CD14-positive monocyte (primary cell): ENCODE measurements at regions not wholly inside any gene's neighbourhood (a gene's known extent, or its start where the extent isn't known, plus 50 kb on each side); places are given as distances from the start of the nearest gene placed in this dataset.
A peak's percentile ranks its signal among the peaks of the same experiment; 100 is the strongest.
"Not testable (repeated sequence)": the region's sequence is repeated elsewhere in the genome, so short reads cannot be mapped to it uniquely, and the experiment has no call there.

Experiments used
- DNase-seq, 3 donors: peaks; one replicate each; pipeline ENCODE4 v3.0.0-alpha.2; 2011 to 2022
- H2AFZ ChIP-seq: 2 replicates; pipeline ENCODE4 v1.6.0; 2012; ENCODE audit warnings: mild to moderate bottlenecking, low read depth, low read length, inconsistent platforms; ENCODE audit not compliant: insufficient read depth, poor library complexity, severe bottlenecking
- H3K27ac ChIP-seq, 2 donors: 1 replicate in 1 of 2; 2 replicates in 1 of 2; pipeline ENCODE4 v1.5.1; 2012 to 2013; ENCODE audit warnings: low read length in 2 of 2, control low read depth in 1 of 2, inconsistent platforms in 1 of 2, low read depth in 1 of 2, mild to moderate bottlenecking in 1 of 2
- H3K27me3 ChIP-seq, 2 donors: one replicate each; pipeline versions ENCODE4 v1.6.0 to v1.6.1; 2011 to 2013; ENCODE audit warnings: low read length in 2 of 2; ENCODE audit not compliant: control insufficient read depth in 2 of 2, insufficient read depth in 2 of 2
- H3K36me3 ChIP-seq, 2 donors: replicated peaks in 1 of 2; 1 replicate in 1 of 2; 2 replicates in 1 of 2; pipeline versions ENCODE4 v1.5.1 to v1.6.1; 2012 to 2013; ENCODE audit warnings: low read length in 2 of 2, control low read depth in 1 of 2, inconsistent platforms in 1 of 2, mild to moderate bottlenecking in 1 of 2; ENCODE audit not compliant: insufficient read depth in 2 of 2, control insufficient read depth in 1 of 2
- H3K4me1 ChIP-seq, 2 donors: 1 replicate in 1 of 2; 2 replicates in 1 of 2; pipeline versions ENCODE4 v1.5.1 to v1.6.1; 2012 to 2013; ENCODE audit warnings: low read length in 2 of 2, control low read depth in 1 of 2, inconsistent platforms in 1 of 2, mild to moderate bottlenecking in 1 of 2, moderate library complexity in 1 of 2; ENCODE audit not compliant: insufficient read depth in 2 of 2, control insufficient read depth in 1 of 2
- H3K4me2 ChIP-seq: replicated peaks from 2 replicates; pipeline ENCODE3; 2012; ENCODE audit warnings: low read length, moderate library complexity, mild to moderate bottlenecking; ENCODE audit not compliant: poor library complexity, severe bottlenecking; ENCODE audit errors: extremely low read depth
- H3K4me3 ChIP-seq, 3 experiments: fragments of 200-600 bp in 1 of 3; sonication (generic) in 1 of 3; replicated peaks in 1 of 3; 1 replicate in 2 of 3; 2 replicates in 1 of 3; pipeline ENCODE4 v1.5.1; 2011 to 2013; ENCODE audit warnings: low read length in 3 of 3, mild to moderate bottlenecking in 3 of 3, control low read depth in 2 of 3, low read depth in 2 of 3, inconsistent platforms in 1 of 3, moderate library complexity in 1 of 3
- H3K79me2 ChIP-seq: 2 replicates; pipeline ENCODE4 v1.6.0; 2012; ENCODE audit warnings: mild to moderate bottlenecking, control low read depth, inconsistent platforms, low read length, moderate library complexity; ENCODE audit not compliant: insufficient read depth
- H3K9ac ChIP-seq: 2 replicates; pipeline ENCODE4 v1.6.0; 2017; ENCODE audit warnings: low read length, mild to moderate bottlenecking; ENCODE audit not compliant: insufficient read depth, poor library complexity, severe bottlenecking
- H3K9me3 ChIP-seq, 2 donors: replicated peaks in 1 of 2; 1 replicate in 1 of 2; 2 replicates in 1 of 2; pipeline versions ENCODE4 v1.5.1 to v1.6.1; 2012 to 2013; ENCODE audit warnings: low read length in 2 of 2, control low read depth in 1 of 2; ENCODE audit not compliant: control insufficient read depth in 1 of 2, insufficient read depth in 1 of 2
- H4K20me1 ChIP-seq: 2 replicates; pipeline ENCODE4 v1.6.0; 2012; ENCODE audit warnings: mild to moderate bottlenecking, low read length, control low read depth, moderate library complexity; ENCODE audit not compliant: insufficient read depth
- H3K27ac Mint-ChIP-seq, 7 donors: one replicate each; pipeline ENCODE4 v1.8.0; 2020; ENCODE audit warnings: mild to moderate bottlenecking in 7 of 7, mixed read lengths in 7 of 7, moderate library complexity in 6 of 7, inconsistent platforms in 2 of 7
- H3K27me3 Mint-ChIP-seq, 3 donors: one replicate each; pipeline ENCODE4 v1.8.0; 2021 to 2022; ENCODE audit warnings: low read depth in 3 of 3, mild to moderate bottlenecking in 3 of 3, mixed read lengths in 3 of 3, moderate library complexity in 3 of 3, inconsistent platforms in 1 of 3
- H3K36me3 Mint-ChIP-seq, 2 donors: one replicate each; pipeline ENCODE4 v1.8.0; 2020; ENCODE audit warnings: mixed read lengths in 2 of 2, inconsistent platforms in 1 of 2, mild to moderate bottlenecking in 1 of 2
- H3K4me1 Mint-ChIP-seq: one replicate; pipeline ENCODE4 v1.8.0; 2020; ENCODE audit warnings: mild to moderate bottlenecking, mixed read lengths
- H3K4me3 Mint-ChIP-seq, 2 donors: one replicate each; pipeline ENCODE4 v1.8.0; 2020; ENCODE audit warnings: mild to moderate bottlenecking in 2 of 2, mixed read lengths in 2 of 2, moderate library complexity in 1 of 2
- H3K9me3 Mint-ChIP-seq, 7 donors: one replicate each; pipeline ENCODE4 v1.8.0; 2020 to 2022; ENCODE audit warnings: mixed read lengths in 7 of 7, mild to moderate bottlenecking in 6 of 7, moderate library complexity in 6 of 7, inconsistent platforms in 2 of 7
- WGBS: methylation state at CpG from one replicate; pipeline ENCODE4 v1.1.5; 2013; ENCODE audit warnings: missing lambda C conversion rate; ENCODE audit not compliant: insufficient coverage; 5-methylcytosine and 5-hydroxymethylcytosine counted together
- intact Hi-C, 2 donors: fragments of 100-400 bp; cut with micrococcal nuclease; formaldehyde crosslinking; loops; one replicate each; pipeline versions ENCODE4 v1.15.0 to v1.15.1; 2023
- TF ChIP-seq, protein P1 (sequence below): fragments of 200-600 bp; IDR thresholded peaks from one replicate; pipeline ENCODE4 v1.8.0; 2022; ENCODE audit warnings: antibody characterized with exemption, mild to moderate bottlenecking

DNA sequence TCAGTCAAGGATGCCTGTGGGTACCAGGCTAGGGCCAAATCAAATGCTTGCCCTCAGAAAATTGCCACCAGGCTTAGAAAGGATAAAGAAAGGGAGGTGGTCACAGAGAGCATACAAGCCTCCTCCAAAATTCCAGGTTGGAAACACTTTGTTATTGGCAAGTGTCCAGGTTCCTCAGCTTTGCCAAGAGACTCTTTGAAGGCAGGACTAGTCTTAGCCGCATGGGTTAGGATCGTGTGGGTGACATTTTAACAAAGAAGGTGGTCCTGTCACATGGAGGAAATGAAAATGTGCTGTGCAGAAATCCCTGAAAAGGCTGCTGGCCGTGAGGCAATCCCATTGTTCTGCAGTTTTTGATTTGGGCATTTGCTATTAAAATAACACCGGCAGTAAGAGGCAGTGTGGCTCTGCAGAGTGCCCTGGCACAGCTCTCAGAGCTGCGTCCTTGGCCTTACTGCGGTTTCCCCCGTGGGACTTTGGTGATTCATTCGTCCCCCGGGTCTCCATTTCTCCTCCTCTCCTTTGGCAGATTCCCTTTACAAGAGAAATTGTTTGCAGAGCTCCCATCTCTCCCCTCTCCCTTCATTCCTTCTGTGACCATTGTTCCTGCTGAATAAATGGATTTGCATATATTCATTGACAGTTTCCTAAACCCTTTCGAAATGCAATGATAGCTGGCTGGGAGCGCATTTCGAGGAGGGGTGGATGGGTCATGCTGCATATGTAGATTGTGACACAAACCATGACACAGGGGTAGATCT is 187.3 kb downstream of the VAPA start:
- Mint-ChIP-seq H3K4me1 (peaks cover 25% of the 10 kb centered on the region), H3K36me3 (peaks cover 2 to 6% of the 10 kb centered on the region in 2 donors), H3K27ac (peak overlapping the region in 2 of 7 donors; percentile 22 to 28), H3K27me3 (peaks cover 0 to 6% (median 4%) of the 10 kb centered on the region in 3 donors), H3K9me3 (peaks cover 10 to 15% (median 12%) of the 10 kb centered on the region in 7 donors), H3K4me3 (peak overlapping the region; percentile 64 to 80)
- Histone ChIP-seq H3K4me1 (peaks cover 11 to 19% of the 10 kb centered on the region in 2 donors), H3K27ac (no peak overlapping the region), H4K20me1 (no peaks in the 10 kb centered on the region), H3K27me3 (no peaks in the 10 kb centered on the region), H2AFZ (peak overlapping the region; percentile 40), H3K79me2 (no peaks in the 10 kb centered on the region), H3K36me3 (no peaks in the 10 kb centered on the region), H3K9ac (no peak overlapping the region), H3K9me3 (peaks cover 4 to 9% of the 10 kb centered on the region in 2 donors), H3K4me2 (peak overlapping the region; percentile 32), H3K4me3 (no peak overlapping the region)
- TF ChIP-seq, protein P1, sequence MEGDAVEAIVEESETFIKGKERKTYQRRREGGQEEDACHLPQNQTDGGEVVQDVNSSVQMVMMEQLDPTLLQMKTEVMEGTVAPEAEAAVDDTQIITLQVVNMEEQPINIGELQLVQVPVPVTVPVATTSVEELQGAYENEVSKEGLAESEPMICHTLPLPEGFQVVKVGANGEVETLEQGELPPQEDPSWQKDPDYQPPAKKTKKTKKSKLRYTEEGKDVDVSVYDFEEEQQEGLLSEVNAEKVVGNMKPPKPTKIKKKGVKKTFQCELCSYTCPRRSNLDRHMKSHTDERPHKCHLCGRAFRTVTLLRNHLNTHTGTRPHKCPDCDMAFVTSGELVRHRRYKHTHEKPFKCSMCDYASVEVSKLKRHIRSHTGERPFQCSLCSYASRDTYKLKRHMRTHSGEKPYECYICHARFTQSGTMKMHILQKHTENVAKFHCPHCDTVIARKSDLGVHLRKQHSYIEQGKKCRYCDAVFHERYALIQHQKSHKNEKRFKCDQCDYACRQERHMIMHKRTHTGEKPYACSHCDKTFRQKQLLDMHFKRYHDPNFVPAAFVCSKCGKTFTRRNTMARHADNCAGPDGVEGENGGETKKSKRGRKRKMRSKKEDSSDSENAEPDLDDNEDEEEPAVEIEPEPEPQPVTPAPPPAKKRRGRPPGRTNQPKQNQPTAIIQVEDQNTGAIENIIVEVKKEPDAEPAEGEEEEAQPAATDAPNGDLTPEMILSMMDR, result no peak
- intact Hi-C loops, result no loop called here
- 45% methylated on average over 7 of the region's 12 CpGs for WGBS
- peak in 2 of 3 donors; percentile 20 to 29 for DNase-seq

DNA sequence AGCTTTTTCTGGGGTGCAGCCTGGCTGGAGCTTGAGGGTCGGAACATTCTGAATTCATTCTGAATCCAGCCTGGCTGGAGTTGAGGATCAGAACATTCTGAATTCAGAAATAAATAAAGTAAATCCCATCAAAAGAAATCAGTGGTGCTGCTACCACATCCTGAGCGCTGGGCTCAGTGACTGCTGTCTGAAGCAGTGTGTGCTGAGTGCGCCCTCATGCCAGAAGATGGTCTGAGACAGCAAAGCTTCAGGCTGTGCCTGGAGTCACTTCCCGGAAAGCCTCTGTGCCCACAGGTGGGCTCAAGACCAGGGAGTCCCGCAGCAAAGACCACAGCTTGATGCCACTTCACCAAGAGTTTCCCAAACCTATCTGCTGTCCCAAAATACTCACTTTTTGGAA is 187.9 kb downstream of the VAPA start:
- H3K4me1 ChIP-seq, result peaks cover 11 to 19% of the 10 kb centered on the region in 2 donors
- peak overlapping the region; percentile 32 for H3K4me2 ChIP-seq
- Mint-ChIP-seq H3K27me3 (peaks cover 0 to 4% (median 3%) of the 10 kb centered on the region in 3 donors), H3K9me3 (peaks cover 11 to 17% (median 12%) of the 10 kb centered on the region in 7 donors), H3K36me3 (peaks cover 2 to 6% of the 10 kb centered on the region in 2 donors), H3K27ac (peak overlapping the region in 1 of 7 donors; percentile 28), H3K4me1 (peaks cover 25% of the 10 kb centered on the region), H3K4me3 (peak overlapping the region in 1 of 2 donors; percentile 80)
- no peak overlapping the region for H3K9ac ChIP-seq
- H3K4me3 ChIP-seq, result no peak overlapping the region
- WGBS, result 80% methylated on average over 3 of the region's 5 CpGs
- no peaks in the 10 kb centered on the region for H4K20me1 ChIP-seq
- TF ChIP-seq, protein P1, result no peak
- peak overlapping the region; percentile 40 for H2AFZ ChIP-seq
- intact Hi-C loops, result no loop called here
- H3K27me3 ChIP-seq, result no peaks in the 10 kb centered on the region
- H3K27ac ChIP-seq, result no peak overlapping the region
- no peak for DNase-seq
- H3K9me3 ChIP-seq, result peaks cover 4 to 12% of the 10 kb centered on the region in 2 donors
- no peaks in the 10 kb centered on the region for H3K36me3 ChIP-seq
- no peaks in the 10 kb centered on the region for H3K79me2 ChIP-seq

DNA sequence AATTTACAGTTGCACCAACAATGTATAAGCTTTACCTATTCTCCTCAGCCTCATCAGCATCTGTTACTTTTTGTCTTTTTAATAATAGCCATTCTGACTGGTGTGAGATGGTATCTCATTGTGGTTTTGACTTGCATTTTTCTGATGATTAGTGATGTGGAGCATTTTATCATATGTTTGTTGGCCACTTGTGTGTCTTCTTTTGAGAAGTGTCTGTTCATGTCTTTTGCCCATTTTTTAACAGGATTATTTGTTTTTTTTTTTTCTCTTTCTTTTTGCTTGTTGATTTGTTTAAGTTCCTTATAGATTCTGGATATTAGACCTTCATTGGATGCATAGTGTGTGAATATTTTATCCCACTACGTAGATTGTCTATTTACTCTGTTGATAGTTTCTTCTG is 191.3 kb downstream of the VAPA start:
- Histone ChIP-seq H3K9me3 (peaks cover 4 to 12% of the 10 kb centered on the region in 2 donors), H3K4me1 (peaks cover 11 to 17% of the 10 kb centered on the region in 2 donors)
- H3K4me3 Mint-ChIP-seq, H3K4me3 ChIP-seq, H3K9ac ChIP-seq, DNase-seq, H2AFZ ChIP-seq, H3K4me2 ChIP-seq, H3K27me3 ChIP-seq, H4K20me1 ChIP-seq, H3K79me2 ChIP-seq, H3K27me3 Mint-ChIP-seq, intact Hi-C loops, H3K27ac ChIP-seq, H3K27ac Mint-ChIP-seq, H3K36me3 ChIP-seq: not testable (repeated sequence)
- WGBS, result no CpG with 5 or more reads among the region's 1 CpG
- peaks cover 3 to 15% of the 10 kb centered on the region in 2 donors for H3K36me3 Mint-ChIP-seq
- H3K9me3 Mint-ChIP-seq, result peaks cover 11 to 23% (median 17%) of the 10 kb centered on the region in 7 donors
- peaks cover 27% of the 10 kb centered on the region for H3K4me1 Mint-ChIP-seq
